ENCODE measurements at regions not wholly inside any gene's neighbourhood (a gene's known extent, or its start where the extent isn't known, plus 50 kb on each side); places are given as distances from the start of the nearest gene placed in this dataset.

DNA sequence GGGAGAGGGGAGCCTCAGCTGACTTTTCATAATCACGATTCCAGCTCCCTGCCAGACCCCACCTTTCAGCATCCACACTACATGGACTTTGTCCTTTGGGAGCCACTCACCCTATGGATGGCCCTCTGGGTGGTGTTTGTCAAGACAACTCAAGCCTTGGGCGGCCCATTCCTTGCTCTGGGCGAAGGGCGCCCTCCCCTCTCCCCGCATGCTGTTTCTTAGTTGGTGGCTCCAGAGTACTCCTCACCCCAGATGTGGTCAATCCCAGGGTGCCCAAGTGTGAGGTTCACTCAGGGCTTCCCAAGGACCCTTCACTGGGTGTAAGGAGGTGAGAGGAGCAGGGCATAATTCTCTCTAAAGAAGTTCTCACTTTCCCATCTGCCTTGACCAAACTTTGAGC, 710.0 kb downstream of the QKI start:
- WGBS, 10 experiments: 70 to 100% (median 81%) methylated on average over 2 to 5 of the region's 5 CpGs; no CpG with 5 or more reads in 6 of the 10 experiments
- Histone ChIP-seq H3K4me1 (replicated peaks in 1 of 2) (peaks cover 7 to 27% of the 10 kb centered on the region in 2 donors), H3K4me3 (no peak overlapping the region), H3K27ac (no peak overlapping the region)
- in situ Hi-C loops (cut with MboI; ENCODE audit: low pct_unique_long_range_greater_than_20kb in 2 of 9, low sequenced_read_pairs in 9 of 9, unreplicated experiment in 9 of 9): loop anchor here in 1 of 9 experiments (25.0 kb wide), 1 partner anchor 687 kb away; no protein-coding TSS in a partner anchor
- no peak for ATAC-seq (replicated peaks in 6 of 8)

DNA sequence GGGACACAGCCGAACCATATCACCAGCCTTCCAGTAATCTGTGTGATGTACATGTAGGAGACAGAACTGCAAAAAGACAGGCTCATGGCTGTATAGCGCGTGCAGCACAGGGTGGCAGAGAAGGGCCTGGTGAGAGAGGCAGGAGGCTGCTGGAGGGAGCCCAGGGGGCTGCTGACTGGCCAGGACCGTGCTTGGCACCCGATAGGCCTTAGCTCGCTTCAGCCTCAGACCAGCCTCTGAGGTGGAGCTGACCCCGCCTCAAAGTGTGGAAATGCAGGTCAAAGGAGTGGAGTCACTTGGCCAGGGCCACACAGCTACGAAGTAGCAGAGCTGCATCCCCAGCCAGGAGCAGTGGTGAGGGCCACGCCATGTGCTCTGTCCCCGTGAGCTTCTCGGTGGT, 707.6 kb downstream of the QKI start:
- H3K4me1 ChIP-seq (replicated peaks in 1 of 2): peaks cover 6 to 22% of the 10 kb centered on the region in 2 donors
- H3K4me3 ChIP-seq: no peak overlapping the region
- no peak for ATAC-seq (replicated peaks in 6 of 8)
- in situ Hi-C loops (cut with MboI; ENCODE audit: low pct_unique_long_range_greater_than_20kb in 2 of 9, low sequenced_read_pairs in 9 of 9, unreplicated experiment in 9 of 9): loop anchor here in 1 of 9 experiments (25.0 kb wide), 1 partner anchor 685 kb away; no protein-coding TSS in a partner anchor
- WGBS, 10 experiments: 62 to 94% (median 73%) methylated on average over 3 to 7 of the region's 11 CpGs; no CpG with 5 or more reads in 4 of the 10 experiments
- no peak overlapping the region for H3K27ac ChIP-seq

DNA sequence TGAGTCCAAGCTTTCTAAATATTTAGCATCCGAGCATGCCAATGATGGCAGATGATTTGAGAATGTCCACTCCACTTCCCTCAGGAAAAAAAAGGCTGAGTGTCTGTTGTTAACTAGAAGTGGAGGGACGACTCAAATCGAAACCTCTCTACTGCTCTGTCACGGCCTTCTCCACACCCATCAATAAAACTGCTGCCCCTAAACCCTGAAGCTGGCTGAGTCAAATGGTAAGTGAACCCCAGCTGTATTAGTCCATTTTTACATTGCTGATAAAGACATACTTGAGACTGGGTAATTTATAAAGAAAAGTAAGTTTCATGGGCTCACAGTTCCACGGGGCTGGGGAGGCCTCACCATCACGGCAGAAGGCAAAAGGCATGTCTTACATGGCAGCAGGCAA, 707.0 kb downstream of the QKI start:
- WGBS, 10 experiments: 14 to 100% (median 89%) methylated on average over 1 to 6 of the region's 6 CpGs; no CpG with 5 or more reads in 3 of the 10 experiments
- H3K4me1 ChIP-seq (replicated peaks in 1 of 2): peaks cover 6 to 22% of the 10 kb centered on the region in 2 donors
- H3K4me3 ChIP-seq: no peak overlapping the region
- no peak for ATAC-seq (replicated peaks in 6 of 8)
- in situ Hi-C loops (cut with MboI; ENCODE audit: low pct_unique_long_range_greater_than_20kb in 2 of 9, low sequenced_read_pairs in 9 of 9, unreplicated experiment in 9 of 9): loop anchor here in 1 of 9 experiments (25.0 kb wide), 1 partner anchor 684 kb away; no protein-coding TSS in a partner anchor
- no peak overlapping the region for H3K27ac ChIP-seq

DNA sequence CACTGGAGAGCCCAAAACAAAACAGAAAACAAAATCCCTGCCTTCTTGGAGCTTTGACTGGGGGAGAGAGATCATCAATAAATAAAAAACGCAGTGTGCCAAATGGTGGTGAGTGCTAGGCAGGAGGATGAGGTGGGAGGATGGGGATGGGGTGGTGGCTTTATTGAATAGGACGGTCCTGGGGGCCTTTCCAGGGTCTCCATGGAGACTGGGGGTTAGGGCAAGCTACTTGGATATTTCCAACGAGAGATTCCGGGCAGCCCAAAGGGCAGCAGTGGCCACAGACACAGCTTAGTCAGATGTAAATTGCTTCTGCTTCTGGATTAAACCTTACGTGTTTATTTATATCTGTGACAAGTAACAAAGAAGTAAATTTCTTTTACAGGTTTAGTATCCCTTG, 700.1 kb downstream of the QKI start:
- ATAC-seq (replicated peaks in 6 of 8): peak in 5 of 8 experiments; percentile 66 to 85 (median 75)
- WGBS, 10 experiments: 4 to 90% (median 40%) methylated on average over 1 to 4 of the region's 5 CpGs; no CpG with 5 or more reads in 2 of the 10 experiments
- H3K27ac ChIP-seq: peak overlapping the region in 1 of 2 donors; percentile 10
- H3K4me1 ChIP-seq (replicated peaks in 1 of 2): peaks cover 22 to 31% of the 10 kb centered on the region in 2 donors
- H3K4me3 ChIP-seq: no peak overlapping the region
- in situ Hi-C loops (cut with MboI; ENCODE audit: low pct_unique_long_range_greater_than_20kb in 2 of 9, low sequenced_read_pairs in 9 of 9, unreplicated experiment in 9 of 9): loop anchor here in 1 of 9 experiments (25.0 kb wide), 1 partner anchor 677 kb away; no protein-coding TSS in a partner anchor

DNA sequence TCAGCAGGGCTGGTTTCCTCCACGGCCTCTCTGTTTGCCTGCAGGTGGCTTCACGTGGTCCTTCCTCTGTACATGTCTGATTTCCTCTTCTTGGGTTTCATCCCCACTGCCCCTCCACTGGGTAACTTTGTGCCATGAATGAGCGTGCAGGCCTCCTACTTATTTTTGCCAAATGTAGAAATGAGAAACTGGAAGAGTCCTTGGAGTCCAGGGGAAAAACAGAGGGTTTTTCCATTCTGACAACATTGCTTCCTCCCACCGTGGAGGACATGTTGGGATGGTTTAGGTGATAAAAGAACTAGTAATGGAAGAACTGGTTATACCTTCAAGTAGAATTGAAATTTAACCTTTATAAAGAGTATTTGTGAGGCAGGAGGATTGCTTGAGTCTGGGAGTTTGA, 699.5 kb downstream of the QKI start:
- 15 to 100% (median 83%) methylated on average over 1 to 4 of the region's 4 CpGs; no CpG with 5 or more reads in 2 of the 10 experiments for WGBS, 10 experiments
- in situ Hi-C loops (cut with MboI; ENCODE audit: low pct_unique_long_range_greater_than_20kb in 2 of 9, low sequenced_read_pairs in 9 of 9, unreplicated experiment in 9 of 9): loop anchor here in 1 of 9 experiments (25.0 kb wide), 1 partner anchor 677 kb away; no protein-coding TSS in a partner anchor
- no peak for ATAC-seq (replicated peaks in 6 of 8)
- H3K4me3 ChIP-seq: no peak overlapping the region
- H3K27ac ChIP-seq: no peak overlapping the region
- peaks cover 19 to 25% of the 10 kb centered on the region in 2 donors for H3K4me1 ChIP-seq (replicated peaks in 1 of 2)

DNA sequence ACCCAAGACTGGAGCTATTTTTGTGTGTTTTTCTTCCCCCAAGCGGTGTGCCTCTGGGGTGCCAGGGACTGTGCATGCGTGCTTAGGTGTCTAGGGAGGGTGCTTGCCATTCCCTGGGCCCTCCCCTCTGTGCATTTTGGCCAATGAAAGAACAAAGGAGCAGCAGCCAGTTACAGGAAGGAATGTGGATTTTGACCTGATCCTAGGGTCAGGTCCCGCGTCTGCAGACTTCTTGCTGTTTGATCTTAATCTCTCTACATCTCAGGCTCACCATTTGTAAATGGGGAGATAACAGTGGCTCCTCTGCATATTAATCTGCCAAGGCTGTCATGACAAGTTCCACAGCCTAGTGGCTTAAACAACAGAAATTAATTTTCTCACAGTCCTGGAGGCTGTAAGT, 699.1 kb downstream of the QKI start:
- in situ Hi-C loops (cut with MboI; ENCODE audit: low pct_unique_long_range_greater_than_20kb in 2 of 9, low sequenced_read_pairs in 9 of 9, unreplicated experiment in 9 of 9): loop anchor here in 1 of 9 experiments (25.0 kb wide), 1 partner anchor 676 kb away; no protein-coding TSS in a partner anchor
- ATAC-seq (replicated peaks in 6 of 8): no peak
- Histone ChIP-seq H3K4me3 (no peak overlapping the region), H3K27ac (no peak overlapping the region), H3K4me1 (replicated peaks in 1 of 2) (peaks cover 19 to 24% of the 10 kb centered on the region in 2 donors)
- 0 to 100% (median 100%) methylated on average over 1 to 4 of the region's 4 CpGs; no CpG with 5 or more reads in 5 of the 10 experiments for WGBS, 10 experiments

DNA sequence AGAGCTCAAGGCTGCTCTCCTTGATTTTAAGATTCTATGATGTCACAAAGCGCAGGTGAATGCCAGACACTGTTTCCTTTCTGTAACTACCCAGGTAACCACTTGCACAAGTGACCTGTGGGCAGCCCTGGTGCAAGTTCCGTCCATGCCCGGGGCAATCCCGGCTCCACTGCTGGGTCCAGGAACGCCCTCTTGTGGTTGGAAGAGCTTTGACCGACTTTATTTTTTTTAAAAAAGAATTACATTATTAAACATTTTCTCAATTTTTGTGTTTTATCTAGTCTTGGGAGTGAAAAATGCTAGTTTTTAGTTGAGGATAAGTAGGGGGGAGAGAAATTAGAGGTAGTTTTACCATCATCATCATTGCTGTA, 695.2 kb downstream of the QKI start:
- no peak overlapping the region for H3K27ac ChIP-seq
- H3K4me1 ChIP-seq (replicated peaks in 1 of 2): peaks cover 16 to 21% of the 10 kb centered on the region in 2 donors
- 7 to 67% (median 50%) methylated on average over 2 to 6 of the region's 6 CpGs; no CpG with 5 or more reads in 4 of the 10 experiments for WGBS, 10 experiments
- in situ Hi-C loops (cut with MboI; ENCODE audit: low pct_unique_long_range_greater_than_20kb in 2 of 9, low sequenced_read_pairs in 9 of 9, unreplicated experiment in 9 of 9): loop anchor here in 1 of 9 experiments (25.0 kb wide), 1 partner anchor 672 kb away; no protein-coding TSS in a partner anchor
- no peak for ATAC-seq (replicated peaks in 6 of 8)
- no peak overlapping the region for H3K4me3 ChIP-seq

DNA sequence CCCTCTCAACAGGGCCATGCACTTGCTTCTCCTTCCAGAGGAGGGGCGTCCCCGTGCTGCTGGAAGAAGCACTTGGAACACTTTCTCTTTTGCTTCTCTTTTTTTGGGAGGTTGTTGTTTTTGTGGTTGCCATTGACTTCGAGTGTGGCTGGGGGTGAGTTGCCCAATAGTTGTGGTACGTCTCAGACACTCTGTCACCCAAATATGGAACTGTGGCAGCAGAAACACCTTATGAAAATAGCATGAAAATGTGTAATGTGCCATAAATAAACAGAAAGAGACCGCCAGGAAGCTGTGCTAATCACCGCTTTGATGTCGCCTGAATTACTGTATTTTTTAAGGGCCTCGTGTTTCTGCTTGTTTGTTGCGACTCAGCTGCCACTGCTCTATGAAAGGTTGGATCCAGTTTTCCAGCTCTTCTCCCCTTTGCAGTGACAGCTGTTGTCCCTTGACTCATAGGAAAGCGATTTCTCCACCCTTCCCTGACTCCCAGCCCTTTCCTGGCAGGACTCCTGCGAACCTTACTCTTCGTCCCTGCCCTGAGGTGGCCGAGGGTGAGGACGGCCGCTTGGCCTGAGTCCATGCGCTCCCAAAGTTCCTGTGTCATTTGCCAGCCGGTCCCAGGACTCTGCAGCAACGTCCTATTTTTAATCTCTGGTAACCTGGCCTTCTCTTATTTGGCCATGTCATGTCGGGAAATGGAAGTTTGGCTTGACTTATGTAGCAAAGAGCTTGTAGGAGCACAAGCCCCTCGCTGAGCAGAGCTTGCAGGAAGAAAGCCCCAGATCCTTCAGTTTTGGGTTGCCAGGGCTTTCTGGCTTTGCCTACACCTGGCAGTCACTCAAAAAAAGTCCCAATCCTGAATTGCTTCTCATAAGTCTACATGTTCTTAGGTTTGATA, 694.6 kb downstream of the QKI start:
- no peak overlapping the region for H3K27ac ChIP-seq
- peak in 2 of 8 experiments; percentile 93 to 95 for ATAC-seq (replicated peaks in 6 of 8)
- H3K4me1 ChIP-seq (replicated peaks in 1 of 2): peaks cover 9 to 14% of the 10 kb centered on the region in 2 donors
- WGBS, 10 experiments: 7 to 100% (median 82%) methylated on average over 1 to 10 of the region's 20 CpGs
- in situ Hi-C loops (cut with MboI; ENCODE audit: low pct_unique_long_range_greater_than_20kb in 2 of 9, low sequenced_read_pairs in 9 of 9, unreplicated experiment in 9 of 9): loop anchor here in 1 of 9 experiments (25.0 kb wide), 1 partner anchor 672 kb away; no protein-coding TSS in a partner anchor
- H3K4me3 ChIP-seq: no peak overlapping the region

DNA sequence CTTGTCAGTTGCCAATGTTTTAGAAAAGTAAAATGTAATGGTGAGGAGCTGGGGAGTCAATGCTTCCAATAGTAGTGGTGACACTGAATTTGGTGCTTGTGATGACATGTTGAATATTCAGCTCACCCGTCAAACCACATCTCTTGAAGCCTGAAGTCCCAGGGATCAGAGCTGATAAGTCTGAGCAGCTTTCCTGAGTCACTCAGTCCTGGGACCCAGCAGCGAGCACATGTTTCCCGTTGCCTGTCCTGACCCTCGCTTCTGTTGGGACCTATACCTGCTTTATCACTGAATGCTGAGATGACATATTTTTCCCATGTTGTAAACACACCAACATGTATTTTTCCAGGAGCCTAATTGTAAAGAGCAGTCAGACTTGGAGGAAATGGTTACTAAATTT, 693.6 kb downstream of the QKI start:
- no peak for ATAC-seq (replicated peaks in 6 of 8)
- 0 to 100% (median 82%) methylated on average over 1 to 4 of the region's 4 CpGs; no CpG with 5 or more reads in 4 of the 10 experiments for WGBS, 10 experiments
- H3K4me3 ChIP-seq: no peak overlapping the region
- in situ Hi-C loops (cut with MboI; ENCODE audit: low pct_unique_long_range_greater_than_20kb in 2 of 9, low sequenced_read_pairs in 9 of 9, unreplicated experiment in 9 of 9): loop anchor here in 1 of 9 experiments (25.0 kb wide), 1 partner anchor 671 kb away; no protein-coding TSS in a partner anchor
- H3K4me1 ChIP-seq (replicated peaks in 1 of 2): peaks cover 17% of the 10 kb centered on the region in 2 donors
- peak overlapping the region; percentile 24 to 59 for H3K27ac ChIP-seq

DNA sequence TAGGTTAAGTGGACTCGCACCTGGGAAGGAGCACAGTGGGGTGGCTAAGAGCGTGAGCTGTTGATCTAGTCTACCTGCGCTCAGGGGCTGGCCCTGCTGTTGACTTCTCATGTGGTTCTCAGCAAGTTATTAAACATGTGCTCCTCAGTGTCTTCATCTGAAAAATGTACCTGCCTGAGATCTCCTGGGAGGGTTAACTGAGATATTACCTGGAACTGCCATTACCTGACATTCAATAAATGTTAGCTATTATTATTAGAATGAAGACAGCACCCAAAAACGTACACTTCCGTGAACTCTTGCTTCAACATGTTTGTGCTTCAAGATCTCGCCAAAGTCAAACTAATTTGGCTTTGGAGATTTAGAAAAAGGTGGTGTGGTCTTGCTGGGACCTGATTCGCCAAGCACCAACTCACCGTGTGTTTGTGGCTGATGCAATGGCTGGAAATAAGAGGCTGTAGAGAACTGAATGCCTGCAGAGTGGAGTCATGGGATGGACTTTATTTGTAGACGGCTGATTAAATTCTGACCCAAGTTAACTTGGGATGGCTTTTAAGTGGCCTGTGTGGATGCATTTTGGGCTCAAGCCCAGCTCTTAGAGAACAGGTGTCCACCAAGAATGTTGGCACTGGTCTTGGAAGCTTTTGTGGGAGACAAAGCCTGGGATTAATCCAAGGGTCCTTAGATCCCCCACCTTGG, 692.9 kb downstream of the QKI start:
- no peak overlapping the region for H3K4me3 ChIP-seq
- ATAC-seq (replicated peaks in 6 of 8): peak in 5 of 8 experiments; percentile 54 to 89 (median 87)
- 43 to 94% (median 81%) methylated on average over 3 to 9 of the region's 9 CpGs; no CpG with 5 or more reads in 1 of the 10 experiments for WGBS, 10 experiments
- in situ Hi-C loops (cut with MboI; ENCODE audit: low pct_unique_long_range_greater_than_20kb in 2 of 9, low sequenced_read_pairs in 9 of 9, unreplicated experiment in 9 of 9): loop anchor here in 1 of 9 experiments (25.0 kb wide), 1 partner anchor 670 kb away; no protein-coding TSS in a partner anchor
- H3K27ac ChIP-seq: peak overlapping the region; percentile 24 to 59
- H3K4me1 ChIP-seq (replicated peaks in 1 of 2): peaks cover 24% of the 10 kb centered on the region in 2 donors

DNA sequence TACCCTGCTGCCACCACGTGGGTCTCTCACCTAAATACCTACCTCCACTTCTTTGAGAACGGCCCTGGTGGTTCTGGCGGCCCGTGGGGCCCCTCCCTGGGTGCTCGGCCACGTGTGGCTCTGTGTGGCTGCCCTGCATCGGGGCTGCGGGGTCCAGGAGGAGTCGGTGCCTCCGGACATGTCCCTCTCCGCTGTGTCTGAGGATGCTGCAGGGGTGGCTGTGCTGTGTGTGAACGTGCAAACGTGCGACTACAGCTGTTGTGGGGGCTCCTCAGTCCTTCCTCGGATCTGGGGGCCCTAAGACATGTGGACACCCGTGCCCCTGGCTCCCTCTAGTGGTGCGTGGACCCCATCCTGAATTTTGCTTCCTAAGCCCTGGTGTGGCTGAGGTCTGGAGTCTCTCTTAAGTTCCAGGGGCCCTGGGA, 691.8 kb downstream of the QKI start:
- ATAC-seq (replicated peaks in 6 of 8): peak in 7 of 8 experiments; percentile 39 to 87 (median 48)
- no peak overlapping the region for H3K4me3 ChIP-seq
- 40 to 100% (median 49%) methylated on average over 2 to 5 of the region's 17 CpGs; no CpG with 5 or more reads in 7 of the 10 experiments for WGBS, 10 experiments
- in situ Hi-C loops (cut with MboI; ENCODE audit: low pct_unique_long_range_greater_than_20kb in 2 of 9, low sequenced_read_pairs in 9 of 9, unreplicated experiment in 9 of 9): loop anchor here in 1 of 9 experiments (25.0 kb wide), 1 partner anchor 669 kb away; no protein-coding TSS in a partner anchor
- no peak overlapping the region for H3K27ac ChIP-seq
- peaks cover 32% of the 10 kb centered on the region in 2 donors for H3K4me1 ChIP-seq (replicated peaks in 1 of 2)

DNA sequence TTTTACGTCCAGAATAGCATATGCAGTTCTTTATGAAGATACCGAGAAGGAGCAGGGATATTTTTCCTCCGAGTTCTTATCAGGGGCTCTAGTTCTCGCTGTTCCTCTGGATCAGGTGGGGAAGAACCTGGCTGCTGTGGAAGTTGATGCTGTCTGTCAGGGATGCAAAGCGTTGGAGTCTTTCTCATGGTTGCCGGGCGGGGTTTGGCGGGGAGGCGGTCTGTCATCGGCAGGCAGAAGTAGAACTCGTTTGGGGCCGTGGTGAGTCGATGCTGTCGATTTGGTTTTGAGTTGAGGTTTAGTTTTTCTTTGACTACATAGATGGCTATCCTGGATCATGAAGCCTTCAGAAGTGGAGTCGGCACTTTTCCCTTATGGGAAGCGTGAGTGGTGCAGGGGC, 691.2 kb downstream of the QKI start:
- no peak overlapping the region for H3K27ac ChIP-seq
- ATAC-seq (replicated peaks in 6 of 8): no peak
- WGBS, 10 experiments: 60 to 100% (median 93%) methylated on average over 1 to 9 of the region's 16 CpGs; no CpG with 5 or more reads in 2 of the 10 experiments
- in situ Hi-C loops (cut with MboI; ENCODE audit: low pct_unique_long_range_greater_than_20kb in 2 of 9, low sequenced_read_pairs in 9 of 9, unreplicated experiment in 9 of 9): loop anchor here in 1 of 9 experiments (25.0 kb wide), 1 partner anchor 668 kb away; no protein-coding TSS in a partner anchor
- no peak overlapping the region for H3K4me3 ChIP-seq
- peaks cover 33% of the 10 kb centered on the region in 2 donors for H3K4me1 ChIP-seq (replicated peaks in 1 of 2)
